GM12878 (cell line): ENCODE measurements at regions not wholly inside any gene's neighbourhood (a gene's known extent, or its start where the extent isn't known, plus 50 kb on each side); places are given as distances from the start of the nearest gene placed in this dataset.

Experiments used
- ATAC-seq: fragments of 200-7000 bp; cut with Tn5 transposase; 3 replicates; pipeline ENCODE4 v1.9.1; 2020; ENCODE audit warnings: mild to moderate bottlenecking, moderate library complexity
- BruUV-seq: library from RNA; stranded (reverse); fragments of 400-500 nt; replicated peaks from 2 replicates; lab custom pipeline; 2021; lab: Mats Ljungman, UMichigan
- CTCF ChIA-PET: fragments of 300-600 bp; sonication (Branson Sonifier 250); formaldehyde crosslinking; extraction: SDS; loops from one replicate; lab custom pipeline; 2021; ENCODE audit warnings: inconsistent platforms; lab: Yijun Ruan, JAX
- POLR2A ChIA-PET: fragments of 350-600 bp; formaldehyde crosslinking; extraction: SDS; loops from one replicate; lab custom pipeline; 2021; ENCODE audit warnings: inconsistent platforms; lab: Charles Lee
- RAD21 ChIA-PET: fragments of 300-600 bp; sonication (Branson Sonifier 250); formaldehyde crosslinking; loops from one replicate; lab custom pipeline; 2023; ENCODE audit warnings: antibody characterized with exemption; ENCODE audit not compliant: unreplicated experiment; lab: Charles Lee
- SMC1A ChIA-PET: fragments of 300-600 bp; sonication (Branson Sonifier 250); formaldehyde crosslinking; loops from one replicate; lab custom pipeline; 2023; ENCODE audit not compliant: unreplicated experiment, uncharacterized antibody; lab: Charles Lee
- DNase-seq: peaks from one replicate; pipeline ENCODE4 v3.0.0-alpha.2; 2011; ENCODE audit warnings: low read depth, low spot score
- FAIRE-seq: peaks from 3 replicates; lab custom pipeline; 2011; peaks lifted over from hg19 to GRCh38; lab: Jason Lieb, UNC
- H2AFZ ChIP-seq: 2 replicates; pipeline ENCODE4 v1.6.0; 2011; ENCODE audit warnings: low read depth, low read length, control low read depth; ENCODE audit not compliant: control insufficient read depth
- H3K27ac ChIP-seq: 2 replicates; pipeline ENCODE4 v1.5.1; 2011; ENCODE audit warnings: control low read depth; ENCODE audit not compliant: control insufficient read depth, insufficient read depth
- H3K27me3 ChIP-seq, 2 experiments: replicated peaks in 1 of 2; 2 replicates each; pipeline versions ENCODE4 v1.6.0 to v1.6.1; 2011; ENCODE audit warnings: low read length in 1 of 2; ENCODE audit not compliant: control insufficient read depth in 2 of 2, insufficient read depth in 2 of 2
- H3K36me3 ChIP-seq, 2 experiments: 2 replicates each; pipeline ENCODE4 v1.5.1; 2011; ENCODE audit warnings: low read length in 1 of 2; ENCODE audit not compliant: control insufficient read depth in 2 of 2, insufficient read depth in 2 of 2
- H3K4me1 ChIP-seq: 2 replicates; pipeline ENCODE4 v1.6.1; 2011; ENCODE audit warnings: mild to moderate bottlenecking, low read length, moderate library complexity, mixed read lengths; ENCODE audit not compliant: control insufficient read depth, insufficient read depth
- H3K4me2 ChIP-seq: 2 replicates; pipeline ENCODE4 v1.6.0; 2011; ENCODE audit warnings: control low read depth; ENCODE audit not compliant: control insufficient read depth, insufficient read depth
- H3K4me3 ChIP-seq: fragments of 200-600 bp; sonication (generic); 2 replicates; pipeline ENCODE4 v1.5.1; 2016
- H3K79me2 ChIP-seq: 2 replicates; pipeline ENCODE4 v1.6.0; 2011; ENCODE audit warnings: low read length; ENCODE audit not compliant: control insufficient read depth, insufficient read depth
- H3K9ac ChIP-seq: 2 replicates; pipeline ENCODE4 v1.8.0; 2011; ENCODE audit warnings: low read length, control low read depth, mixed read lengths; ENCODE audit not compliant: control insufficient read depth, insufficient read depth
- H3K9me3 ChIP-seq: replicated peaks from 3 replicates; pipeline ENCODE4 v1.5.1; 2011; ENCODE audit warnings: mild to moderate bottlenecking, low read length; ENCODE audit not compliant: control insufficient read depth, insufficient read depth
- H4K20me1 ChIP-seq: 2 replicates; pipeline ENCODE4 v1.6.0; 2011; ENCODE audit not compliant: control insufficient read depth, insufficient read depth
- BCLAF1 ChIP-seq: fragments of 450-650 bp; IDR thresholded peaks from 2 replicates; pipeline ENCODE4 v1.6.1; 2017; ENCODE audit warnings: antibody characterized with exemption, mild to moderate bottlenecking, moderate library complexity
- MEF2B ChIP-seq: fragments of 450-650 bp; IDR thresholded peaks from 2 replicates; pipeline ENCODE4 v1.6.1; 2018; ENCODE audit warnings: mild to moderate bottlenecking, moderate library complexity; ENCODE audit not compliant: partially characterized antibody, poor library complexity, severe bottlenecking
- MTA2 ChIP-seq: fragments of 450-650 bp; IDR thresholded peaks from 2 replicates; pipeline ENCODE4 v1.6.1; 2016; ENCODE audit warnings: low read depth, mild to moderate bottlenecking, moderate library complexity
- REST ChIP-seq: IDR thresholded peaks from 2 replicates; pipeline ENCODE4 v1.6.1; 2012; ENCODE audit warnings: mild to moderate bottlenecking, low read depth, low read length
- YBX1 ChIP-seq: fragments of 450-650 bp; IDR thresholded peaks from 2 replicates; pipeline ENCODE4 v1.6.1; 2016; ENCODE audit warnings: antibody characterized with exemption
- WGBS: methylation state at CpG from one replicate; pipeline ENCODE4 v1.1.6; 2016; ENCODE audit warnings: low lambda C conversion rate; ENCODE audit not compliant: insufficient replicate concordance, insufficient coverage; ENCODE audit errors: missing lambda C conversion rate; 5-methylcytosine and 5-hydroxymethylcytosine counted together
- in situ Hi-C: fragments of 300-500 bp; cut with MboI; formaldehyde crosslinking; loops from 9 replicates; pipeline ENCODE4 v1.14.3; 2018; ENCODE audit warnings: mixed read lengths
- intact Hi-C: fragments of 100-400 bp; cut with micrococcal nuclease; formaldehyde crosslinking; loops from one replicate; pipeline ENCODE4 v1.14.2; 2022; ENCODE audit not compliant: unreplicated experiment

- Histone ChIP-seq H3K27me3 (no peaks in the 10 kb centered on the region), H3K4me1 (no peaks in the 10 kb centered on the region), H3K36me3 (no peaks in the 10 kb centered on the region), H3K4me3 (no peak overlapping the region), H3K4me2 (no peak overlapping the region), H3K27ac (no peak overlapping the region), H3K9me3 (no peaks in the 10 kb centered on the region), H3K9ac (no peak overlapping the region), H2AFZ (no peak overlapping the region), H4K20me1 (no peaks in the 10 kb centered on the region), H3K79me2 (no peaks in the 10 kb centered on the region)
- in situ Hi-C loops (no loop called here), intact Hi-C loops (no loop called here)
- TF ChIP-seq MEF2B: no peak
- no peak for TF ChIP-seq YBX1
- no peak for TF ChIP-seq MTA2
- SMC1A ChIA-PET: no interaction called here
- POLR2A ChIA-PET: no interaction called here
- ATAC-seq: no peak
- no TSS peak for BruUV-seq
- DNase-seq: no peak
- RAD21 ChIA-PET: no interaction called here
- no peak for FAIRE-seq
- CTCF ChIA-PET: no interaction called here
Measured at GRCh38 chr4:120633810-120634209, 288.7 kb downstream of the PRDM5 start.

DNA sequence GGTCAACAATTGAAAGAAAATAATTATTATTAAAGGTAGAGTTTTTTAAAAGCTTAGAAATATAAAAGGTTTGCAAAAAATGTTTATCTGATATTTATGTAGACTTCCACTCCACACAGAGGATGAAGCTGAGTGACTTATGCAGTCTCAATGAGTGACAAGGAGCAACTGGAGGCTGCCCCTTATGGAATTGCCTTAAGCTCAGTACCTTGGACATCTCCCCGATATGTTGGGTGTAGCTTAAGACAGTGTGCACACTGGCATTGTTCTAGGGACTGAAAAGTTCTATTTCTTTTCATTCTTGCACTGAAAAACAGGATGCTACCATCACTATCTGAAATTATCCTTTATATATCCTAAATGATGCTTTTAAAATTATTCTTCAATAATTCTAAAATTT is 292.1 kb downstream of the PRDM5 start:
- Histone ChIP-seq H3K27me3 (no peaks in the 10 kb centered on the region), H2AFZ (no peak overlapping the region), H4K20me1 (no peaks in the 10 kb centered on the region), H3K27ac (no peak overlapping the region), H3K79me2 (no peaks in the 10 kb centered on the region), H3K9ac (no peak overlapping the region), H3K4me2 (no peak overlapping the region), H3K9me3 (no peaks in the 10 kb centered on the region), H3K4me3 (no peak overlapping the region), H3K36me3 (no peaks in the 10 kb centered on the region), H3K4me1 (no peaks in the 10 kb centered on the region)
- SMC1A ChIA-PET: interaction anchor here (0.7 kb wide), 1 partner anchor 11 kb away, joined by 3 read pairs; no protein-coding TSS in a partner anchor
- no TSS peak for BruUV-seq
- POLR2A ChIA-PET: no interaction called here
- in situ Hi-C loops: no loop called here
- TF ChIP-seq BCLAF1 (no peak), REST (peak; percentile 52; the same call in 1 of the 2 replicates)
- ATAC-seq (no peak), DNase-seq (no peak), FAIRE-seq (no peak)
- intact Hi-C loops: no loop called here
- CTCF ChIA-PET: no interaction called here
- WGBS: 0% methylated on average over 1 of the region's 1 CpG
- RAD21 ChIA-PET: no interaction called here
